ENCODE measurements at regions not wholly inside any gene's neighbourhood (a gene's known extent, or its start where the extent isn't known, plus 50 kb on each side); places are given as distances from the start of the nearest gene placed in this dataset.
A peak's percentile ranks its signal among the peaks of the same experiment; 100 is the strongest.

GRCh38 chr6:138007014-138007472 is 100.2 kb downstream of the PERP start (continued):
- TF ChIP-seq GZF1 (CRISPR knock-in tag; IDR thresholded peaks at IDR 0.05) (no peak), KLF11 (CRISPR knock-in tag; IDR thresholded peaks at IDR 0.05) (no peak), GFI1 (CRISPR knock-in tag; IDR thresholded peaks at IDR 0.05; ENCODE audit: borderline replicate concordance) (0 out of 2 replicates have a peak, but pooled peaks have one; percentile 36), ZNF746 (CRISPR knock-in tag; IDR thresholded peaks at IDR 0.05) (no peak), MAFK (conservative IDR thresholded peaks at IDR 0.05 in 1 of 2, IDR thresholded peaks at IDR 0.05 in 1 of 2; ENCODE audit: low read length in 2 of 2) (peak; percentile 90 to 92), BHLHE40 (IDR thresholded peaks at IDR 0.05; ENCODE audit: low read length) (peak; percentile 51; the same call in 1 of the 2 replicates), ZNF124 (CRISPR knock-in tag; IDR thresholded peaks at IDR 0.05) (no peak)
- TF ChIP-seq, protein P1, sequence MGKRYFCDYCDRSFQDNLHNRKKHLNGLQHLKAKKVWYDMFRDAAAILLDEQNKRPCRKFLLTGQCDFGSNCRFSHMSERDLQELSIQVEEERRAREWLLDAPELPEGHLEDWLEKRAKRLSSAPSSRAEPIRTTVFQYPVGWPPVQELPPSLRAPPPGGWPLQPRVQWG (CRISPR knock-in tag; IDR thresholded peaks at IDR 0.05; ENCODE audit: borderline replicate concordance, low read depth): no peak
- TF ChIP-seq, protein P2, sequence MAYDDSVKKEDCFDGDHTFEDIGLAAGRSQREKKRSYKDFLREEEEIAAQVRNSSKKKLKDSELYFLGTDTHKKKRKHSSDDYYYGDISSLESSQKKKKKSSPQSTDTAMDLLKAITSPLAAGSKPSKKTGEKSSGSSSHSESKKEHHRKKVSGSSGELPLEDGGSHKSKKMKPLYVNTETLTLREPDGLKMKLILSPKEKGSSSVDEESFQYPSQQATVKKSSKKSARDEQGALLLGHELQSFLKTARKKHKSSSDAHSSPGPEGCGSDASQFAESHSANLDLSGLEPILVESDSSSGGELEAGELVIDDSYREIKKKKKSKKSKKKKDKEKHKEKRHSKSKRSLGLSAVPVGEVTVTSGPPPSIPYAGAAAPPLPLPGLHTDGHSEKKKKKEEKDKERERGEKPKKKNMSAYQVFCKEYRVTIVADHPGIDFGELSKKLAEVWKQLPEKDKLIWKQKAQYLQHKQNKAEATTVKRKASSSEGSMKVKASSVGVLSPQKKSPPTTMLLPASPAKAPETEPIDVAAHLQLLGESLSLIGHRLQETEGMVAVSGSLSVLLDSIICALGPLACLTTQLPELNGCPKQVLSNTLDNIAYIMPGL (CRISPR knock-in tag; IDR thresholded peaks at IDR 0.05; ENCODE audit: borderline replicate concordance in 1 of 2, low read depth in 1 of 2): peak in 1 of 2 experiments; percentile 22; a peak in 1 of 4 replicates

DNA sequence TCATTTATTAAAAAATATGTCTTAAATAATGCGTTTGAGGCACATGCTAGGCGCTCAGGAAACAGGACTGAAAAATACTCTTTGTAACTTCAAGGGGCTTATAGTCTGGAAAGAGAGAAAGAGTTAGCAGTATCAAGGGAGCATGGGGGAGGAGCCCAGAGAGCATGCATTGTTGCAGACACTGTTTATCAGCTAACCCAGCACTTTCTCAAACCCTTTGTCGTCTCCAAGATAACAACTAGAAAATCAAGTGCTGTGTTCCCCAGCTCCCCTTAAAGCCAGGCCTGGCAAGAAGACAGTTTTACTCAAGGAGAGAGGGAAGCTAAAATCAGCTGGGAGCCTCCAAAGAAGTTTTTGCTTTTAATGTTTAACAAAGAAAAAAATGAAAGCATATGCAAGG is 98.4 kb downstream of the PERP start:
- ChIA-PET POLR2A (no interaction called here), CTCF (ENCODE audit: low intra/inter-chr PET ratio, low total read pairs) (no interaction called here)
- no peak overlapping the region for H3K27ac ChIP-seq (ENCODE audit: extremely low read length, insufficient read depth, low read length)
- H3K4me1 ChIP-seq (ENCODE audit: insufficient read depth, low read length): peaks cover 9% of the 10 kb centered on the region
- H3K4me2 ChIP-seq (ENCODE audit: low read depth, low read length): no peak overlapping the region
- H3K4me3 ChIP-seq (replicated peaks in 1 of 3; ENCODE audit: insufficient read depth in 1 of 3, low read depth in 2 of 3, low read length in 3 of 3): no peak overlapping the region
- no peak for ATAC-seq
- no peaks in the 10 kb centered on the region for H4K20me1 ChIP-seq (ENCODE audit: insufficient read depth, low read length)
- no peaks in the 10 kb centered on the region for H3K36me3 ChIP-seq (replicated peaks in 1 of 2; ENCODE audit: control insufficient read depth in 1 of 2, insufficient read depth in 2 of 2, low read length in 2 of 2)
- no peak overlapping the region for H3K9ac ChIP-seq (ENCODE audit: insufficient read depth, low read depth, low read length)
- FAIRE-seq: no peak
- DNase-seq (ENCODE audit: low spot score): no peak
- H3K79me2 ChIP-seq (ENCODE audit: insufficient read depth, low read length): no peaks in the 10 kb centered on the region
- intact Hi-C loops (cut with micrococcal nuclease; ENCODE audit: unreplicated experiment): no loop called here
- H3K27me3 ChIP-seq (ENCODE audit: control insufficient read depth in 1 of 2, insufficient read depth in 2 of 2, low read length in 2 of 2): peaks cover 0 to 4% of the 10 kb centered on the region in 2 experiments; a peak in 1 of 5 replicates
- no peaks in the 10 kb centered on the region for H3K9me3 ChIP-seq (ENCODE audit: low read length)
- H2AFZ ChIP-seq (ENCODE audit: low read length): no peak overlapping the region
- in situ Hi-C loops (cut with HindIII; ENCODE audit: extremely low pct_ligation_motif_present, low pct_unique_long_range_greater_than_20kb): no loop called here
- no TSS peak for BruUV-seq (replicated peaks)
- 46% methylated on average over 3 of the region's 3 CpGs for WGBS (ENCODE audit: low lambda C conversion rate)
- TF ChIP-seq ZNF121 (CRISPR knock-in tag; IDR thresholded peaks at IDR 0.05) (no peak), ZNF18 (CRISPR knock-in tag; IDR thresholded peaks at IDR 0.05; ENCODE audit: insufficient replicate concordance) (no peak), ERF (CRISPR knock-in tag; IDR thresholded peaks at IDR 0.05) (no peak), ZNF883 (CRISPR knock-in tag; IDR thresholded peaks at IDR 0.05; ENCODE audit: not compliant biosample characterization) (no peak), HDAC6 (IDR thresholded peaks at IDR 0.05; ENCODE audit: low read depth, low read length) (no peak), DBP (CRISPR knock-in tag; IDR thresholded peaks at IDR 0.05; ENCODE audit: not compliant biosample characterization) (no peak), ZNF282 (IDR thresholded peaks at IDR 0.05; ENCODE audit: partially characterized antibody) (no peak), SIN3B (IDR thresholded peaks at IDR 0.05; ENCODE audit: low read length) (no peak), ELF3 (CRISPR knock-in tag; IDR thresholded peaks at IDR 0.05) (no peak), MEF2D (CRISPR knock-in tag; IDR thresholded peaks at IDR 0.05) (no peak), FOSL1 (CRISPR knock-in tag; IDR thresholded peaks at IDR 0.05; ENCODE audit: borderline replicate concordance) (no peak)
